Activated naive CD8-positive, alpha-beta T cell treated with anti-CD3 and anti-CD28 coated beads for 36 hours (primary cell): ENCODE measurements at regions not wholly inside any gene's neighbourhood (a gene's known extent, or its start where the extent isn't known, plus 50 kb on each side); places are given as distances from the start of the nearest gene placed in this dataset.

ENCODE experiments used
- DNase-seq: peaks from one replicate; pipeline ENCODE4 v3.0.0; 2021
- H3K27ac Mint-ChIP-seq: one replicate; pipeline ENCODE4 v1.8.0; 2022; ENCODE audit warnings: mild to moderate bottlenecking, moderate library complexity, mixed read lengths
- H3K27me3 Mint-ChIP-seq: one replicate; pipeline ENCODE4 v1.8.0; 2022; ENCODE audit warnings: mild to moderate bottlenecking, mixed read lengths
- H3K36me3 Mint-ChIP-seq: one replicate; pipeline ENCODE4 v1.8.0; 2021; ENCODE audit warnings: mild to moderate bottlenecking, mixed read lengths
- H3K4me1 Mint-ChIP-seq: one replicate; pipeline ENCODE4 v1.8.0; 2021; ENCODE audit warnings: mixed read lengths
- H3K4me3 Mint-ChIP-seq: one replicate; pipeline ENCODE4 v1.8.0; 2022; ENCODE audit warnings: mild to moderate bottlenecking, moderate library complexity, mixed read lengths
- H3K9me3 Mint-ChIP-seq: one replicate; pipeline ENCODE4 v1.8.0; 2022; ENCODE audit warnings: mixed read lengths

GRCh38 chr14:87503711-87504110, 489.3 kb downstream of the GALC start:
- Mint-ChIP-seq H3K27me3 (no peaks in the 10 kb centered on the region), H3K36me3 (no peaks in the 10 kb centered on the region), H3K27ac (no peak overlapping the region), H3K9me3 (no peaks in the 10 kb centered on the region), H3K4me3 (no peak overlapping the region), H3K4me1 (no peaks in the 10 kb centered on the region)
- DNase-seq, result no peak

DNA sequence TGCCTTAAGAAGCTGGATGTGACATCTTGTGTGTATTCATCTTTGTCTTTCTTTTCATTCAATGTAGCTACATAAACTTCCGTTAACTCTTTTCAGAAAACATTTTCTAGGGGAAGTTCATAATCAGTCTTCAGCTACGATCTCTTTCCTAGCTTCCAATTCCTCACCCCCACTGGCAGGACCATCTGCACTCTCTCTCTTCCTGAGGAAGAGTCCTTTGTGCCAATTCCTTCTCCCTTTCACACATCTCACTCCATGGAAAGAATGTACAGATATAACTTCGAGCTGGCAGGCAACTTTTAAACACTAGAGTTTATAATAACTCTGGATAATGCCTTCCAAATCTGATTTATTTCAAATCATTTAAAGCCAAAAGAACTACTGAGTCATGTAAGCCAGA, 495.7 kb downstream of the GALC start:
- H3K36me3 Mint-ChIP-seq, result no peaks in the 10 kb centered on the region
- no peak overlapping the region for H3K27ac Mint-ChIP-seq
- H3K4me3 Mint-ChIP-seq, result no peak overlapping the region
- DNase-seq, result no peak
- H3K27me3 Mint-ChIP-seq, result no peaks in the 10 kb centered on the region
- no peaks in the 10 kb centered on the region for H3K4me1 Mint-ChIP-seq
- peaks cover 1% of the 10 kb centered on the region for H3K9me3 Mint-ChIP-seq

- H3K27ac Mint-ChIP-seq, result no peak overlapping the region
- H3K27me3 Mint-ChIP-seq, result no peaks in the 10 kb centered on the region
- H3K4me1 Mint-ChIP-seq, result no peaks in the 10 kb centered on the region
Measured at GRCh38 chr14:87494010-87494409, 499.0 kb downstream of the GALC start.

GRCh38 chr14:87492561-87492960, 500.4 kb downstream of the GALC start:
- H3K9me3 Mint-ChIP-seq, result peaks cover 1% of the 10 kb centered on the region
- H3K27me3 Mint-ChIP-seq, result no peaks in the 10 kb centered on the region
- H3K4me3 Mint-ChIP-seq, result no peak overlapping the region
- H3K4me1 Mint-ChIP-seq, result no peaks in the 10 kb centered on the region
- no peaks in the 10 kb centered on the region for H3K36me3 Mint-ChIP-seq
- H3K27ac Mint-ChIP-seq, result no peak overlapping the region
- DNase-seq, result no peak

More at GRCh38 chr14:87494010-87494409, 499.0 kb downstream of the GALC start:
- Mint-ChIP-seq H3K36me3 (no peaks in the 10 kb centered on the region), H3K4me3 (no peak overlapping the region), H3K9me3 (peaks cover 1% of the 10 kb centered on the region)
- DNase-seq, result no peak

DNA sequence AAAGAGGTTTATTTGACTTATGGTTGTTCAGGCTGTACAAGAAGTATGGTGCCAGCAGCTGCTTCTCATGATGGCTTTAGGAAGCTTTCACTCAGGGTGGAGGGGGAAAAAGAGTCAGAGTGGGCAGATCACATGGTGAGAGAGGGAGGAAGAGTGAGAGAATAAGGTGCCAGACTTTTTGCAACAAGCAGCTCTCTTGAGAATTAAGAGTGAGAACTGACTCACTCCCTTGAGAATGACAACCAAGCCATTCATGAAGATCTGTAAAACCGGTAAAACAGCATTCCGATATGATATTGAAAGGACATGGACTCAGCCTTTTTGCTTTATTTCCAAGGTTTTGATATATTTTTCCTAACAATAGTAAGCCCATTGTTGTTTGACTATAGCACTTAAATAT, 501.2 kb downstream of the GALC start:
- no peaks in the 10 kb centered on the region for H3K36me3 Mint-ChIP-seq
- no peak overlapping the region for H3K4me3 Mint-ChIP-seq
- H3K4me1 Mint-ChIP-seq, result no peaks in the 10 kb centered on the region
- DNase-seq, result no peak
- H3K27me3 Mint-ChIP-seq, result no peaks in the 10 kb centered on the region
- peaks cover 1% of the 10 kb centered on the region for H3K9me3 Mint-ChIP-seq
- no peak overlapping the region for H3K27ac Mint-ChIP-seq

DNA sequence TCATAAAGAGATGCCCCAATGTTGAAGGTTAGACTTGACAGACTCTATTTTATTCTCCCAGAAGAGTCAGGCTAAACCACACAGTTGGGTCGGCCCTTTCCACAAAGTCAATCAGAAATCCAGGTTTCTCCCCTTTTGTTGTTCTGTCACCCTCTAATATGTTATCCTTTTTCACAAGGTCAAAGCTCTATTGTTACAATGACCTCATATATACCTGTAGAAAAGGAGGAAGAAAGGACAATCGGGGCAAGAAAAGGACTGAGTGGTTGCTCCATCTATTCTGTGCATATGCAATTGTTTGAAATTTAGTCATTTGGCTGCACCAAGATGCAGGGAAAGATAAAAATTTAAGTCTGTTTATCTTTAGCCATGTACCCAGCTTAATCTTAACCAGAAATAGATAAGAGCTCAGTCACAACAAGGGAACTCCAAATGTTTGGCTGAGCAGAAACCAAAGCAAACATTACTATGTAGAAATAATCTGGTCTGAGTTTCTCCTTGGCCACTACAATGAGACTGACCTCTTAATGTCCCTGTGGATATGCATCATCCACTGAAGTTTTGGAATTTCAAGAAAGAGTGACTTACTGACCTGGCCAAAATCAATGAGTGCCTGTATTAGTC, 503.7 kb downstream of the GALC start:
- no peak overlapping the region for H3K27ac Mint-ChIP-seq
- no peaks in the 10 kb centered on the region for H3K27me3 Mint-ChIP-seq
- H3K4me3 Mint-ChIP-seq, result no peak overlapping the region
- no peaks in the 10 kb centered on the region for H3K9me3 Mint-ChIP-seq
- no peak for DNase-seq
- H3K4me1 Mint-ChIP-seq, result no peaks in the 10 kb centered on the region
- no peaks in the 10 kb centered on the region for H3K36me3 Mint-ChIP-seq

GRCh38 chr14:87483271-87484260, 509.4 kb downstream of the GALC start:
- no peaks in the 10 kb centered on the region for H3K4me1 Mint-ChIP-seq
- no peak overlapping the region for H3K4me3 Mint-ChIP-seq
- H3K27me3 Mint-ChIP-seq, result no peaks in the 10 kb centered on the region
- no peak for DNase-seq
- peaks cover 3% of the 10 kb centered on the region for H3K9me3 Mint-ChIP-seq
- H3K36me3 Mint-ChIP-seq, result no peaks in the 10 kb centered on the region
- H3K27ac Mint-ChIP-seq, result no peak overlapping the region

GRCh38 chr14:87468531-87468930, 524.5 kb downstream of the GALC start:
- H3K4me1 Mint-ChIP-seq, result no peaks in the 10 kb centered on the region
- H3K27me3 Mint-ChIP-seq, result no peaks in the 10 kb centered on the region
- H3K27ac Mint-ChIP-seq, result no peak overlapping the region
- H3K4me3 Mint-ChIP-seq, result no peak overlapping the region
- H3K36me3 Mint-ChIP-seq, result no peaks in the 10 kb centered on the region
- no peak for DNase-seq
- H3K9me3 Mint-ChIP-seq, result peaks cover 3% of the 10 kb centered on the region

GRCh38 chr14:87467578-87467977, 525.4 kb downstream of the GALC start:
- DNase-seq, result no peak
- peaks cover 3% of the 10 kb centered on the region for H3K9me3 Mint-ChIP-seq
- H3K27me3 Mint-ChIP-seq, result no peaks in the 10 kb centered on the region
- no peak overlapping the region for H3K4me3 Mint-ChIP-seq
- no peak overlapping the region for H3K27ac Mint-ChIP-seq
- no peaks in the 10 kb centered on the region for H3K36me3 Mint-ChIP-seq
- no peaks in the 10 kb centered on the region for H3K4me1 Mint-ChIP-seq

GRCh38 chr14:87465770-87466169, 527.2 kb downstream of the GALC start:
- H3K27me3 Mint-ChIP-seq, result no peaks in the 10 kb centered on the region
- no peak for DNase-seq
- peaks cover 3% of the 10 kb centered on the region for H3K9me3 Mint-ChIP-seq
- no peaks in the 10 kb centered on the region for H3K4me1 Mint-ChIP-seq
- no peaks in the 10 kb centered on the region for H3K36me3 Mint-ChIP-seq
- no peak overlapping the region for H3K27ac Mint-ChIP-seq
- no peak overlapping the region for H3K4me3 Mint-ChIP-seq

- no peaks in the 10 kb centered on the region for H3K36me3 Mint-ChIP-seq
- peaks cover 3% of the 10 kb centered on the region for H3K9me3 Mint-ChIP-seq
- H3K27me3 Mint-ChIP-seq, result no peaks in the 10 kb centered on the region
- no peak for DNase-seq
- H3K4me3 Mint-ChIP-seq, result no peak overlapping the region
- no peaks in the 10 kb centered on the region for H3K4me1 Mint-ChIP-seq
- H3K27ac Mint-ChIP-seq, result no peak overlapping the region
Measured at GRCh38 chr14:87461704-87462103, 531.3 kb downstream of the GALC start.

GRCh38 chr14:87457720-87458119, 535.3 kb downstream of the GALC start:
- Mint-ChIP-seq H3K9me3 (no peaks in the 10 kb centered on the region), H3K27ac (no peak overlapping the region), H3K27me3 (no peaks in the 10 kb centered on the region), H3K36me3 (no peaks in the 10 kb centered on the region), H3K4me3 (no peak overlapping the region), H3K4me1 (no peaks in the 10 kb centered on the region)
- DNase-seq, result no peak

- H3K27ac Mint-ChIP-seq, result no peak overlapping the region
- H3K4me1 Mint-ChIP-seq, result no peaks in the 10 kb centered on the region
- no peaks in the 10 kb centered on the region for H3K27me3 Mint-ChIP-seq
- no peaks in the 10 kb centered on the region for H3K36me3 Mint-ChIP-seq
- H3K4me3 Mint-ChIP-seq, result no peak overlapping the region
- no peaks in the 10 kb centered on the region for H3K9me3 Mint-ChIP-seq
- DNase-seq, result no peak
Measured at GRCh38 chr14:87450193-87450592, 542.8 kb downstream of the GALC start.

DNA sequence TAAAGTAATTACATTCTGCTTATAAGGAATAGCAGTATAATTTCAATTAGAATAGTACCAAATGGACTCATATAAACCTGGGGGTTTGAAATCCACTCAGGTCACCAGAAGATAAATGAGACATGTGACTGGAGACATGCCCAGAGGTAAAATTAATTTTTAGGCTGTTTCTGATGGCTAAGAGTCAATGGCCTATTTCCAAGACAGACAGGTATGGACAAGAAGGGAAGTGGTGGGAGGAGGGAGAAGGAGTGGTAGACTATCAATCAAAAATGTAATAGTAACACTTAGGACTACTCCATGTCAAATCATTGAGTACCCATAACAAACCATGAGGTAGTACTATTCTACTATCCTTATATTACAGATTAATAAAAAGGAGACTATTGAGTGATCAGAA, 544.0 kb downstream of the GALC start:
- Mint-ChIP-seq H3K4me3 (no peak overlapping the region), H3K36me3 (no peaks in the 10 kb centered on the region)

DNA sequence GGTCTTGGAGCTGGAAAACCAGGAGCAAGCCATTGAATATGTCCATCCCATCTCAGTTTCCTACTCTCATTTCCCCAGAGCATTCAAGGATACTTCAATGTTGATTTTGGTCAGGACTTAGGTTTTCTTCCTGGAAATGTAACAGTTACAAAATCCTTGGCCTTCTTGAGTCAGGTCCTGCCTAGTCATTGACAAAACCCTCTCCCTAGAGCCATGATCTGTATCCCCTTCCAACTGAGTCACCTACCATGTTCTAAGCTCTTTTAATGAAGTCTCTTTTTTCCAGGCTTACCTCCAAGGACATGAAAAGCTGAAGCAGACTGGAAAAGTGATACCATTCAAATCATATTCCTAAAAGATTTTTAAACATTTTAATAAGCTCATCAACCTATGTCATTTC, 549.2 kb downstream of the GALC start:
- no peaks in the 10 kb centered on the region for H3K27me3 Mint-ChIP-seq
- H3K36me3 Mint-ChIP-seq, result no peaks in the 10 kb centered on the region
- DNase-seq, result no peak
- H3K9me3 Mint-ChIP-seq, result no peaks in the 10 kb centered on the region
- H3K4me3 Mint-ChIP-seq, result no peak overlapping the region
- H3K27ac Mint-ChIP-seq, result no peak overlapping the region
- H3K4me1 Mint-ChIP-seq, result no peaks in the 10 kb centered on the region

More for the DNA sequence above, 544.0 kb downstream of the GALC start:
- DNase-seq, result no peak
- Mint-ChIP-seq H3K27ac (no peak overlapping the region), H3K9me3 (no peaks in the 10 kb centered on the region), H3K4me1 (no peaks in the 10 kb centered on the region), H3K27me3 (no peaks in the 10 kb centered on the region)

GRCh38 chr14:87443039-87443438, 549.9 kb downstream of the GALC start:
- H3K36me3 Mint-ChIP-seq, result no peaks in the 10 kb centered on the region
- no peak overlapping the region for H3K4me3 Mint-ChIP-seq
- DNase-seq, result no peak
- H3K27ac Mint-ChIP-seq, result no peak overlapping the region
- no peaks in the 10 kb centered on the region for H3K27me3 Mint-ChIP-seq
- no peaks in the 10 kb centered on the region for H3K9me3 Mint-ChIP-seq
- no peaks in the 10 kb centered on the region for H3K4me1 Mint-ChIP-seq
